GM23248 (cell line): ENCODE measurements at regions not wholly inside any gene's neighbourhood (a gene's known extent, or its start where the extent isn't known, plus 50 kb on each side); places are given as distances from the start of the nearest gene placed in this dataset.

Source experiments
- DNase-seq: peaks from one replicate; pipeline ENCODE4 v3.0.0-alpha.2; 2015
- H2AFZ ChIP-seq: fragments of 200-600 bp; sonication (generic); 2 replicates; pipeline ENCODE4 v1.6.1; 2016; ENCODE audit warnings: antibody characterized with exemption
- H3F3A ChIP-seq: fragments of 200-600 bp; sonication (generic); 2 replicates; pipeline ENCODE4 v1.6.1; 2016; ENCODE audit warnings: mild to moderate bottlenecking, antibody characterized with exemption, mixed run types; ENCODE audit not compliant: insufficient read depth
- H3K27ac ChIP-seq: fragments of 200-600 bp; sonication (generic); 2 replicates; pipeline ENCODE4 v1.5.1; 2016; ENCODE audit warnings: mild to moderate bottlenecking
- H3K27me3 ChIP-seq: fragments of 200-600 bp; sonication (generic); replicated peaks from 2 replicates; pipeline ENCODE4 v1.6.1; 2016; ENCODE audit warnings: mild to moderate bottlenecking; ENCODE audit not compliant: insufficient read depth
- H3K36me3 ChIP-seq: fragments of 200-600 bp; sonication (generic); 2 replicates; pipeline ENCODE4 v1.6.1; 2016; ENCODE audit warnings: low read depth, mild to moderate bottlenecking
- H3K4me1 ChIP-seq: fragments of 200-600 bp; sonication (generic); 2 replicates; pipeline ENCODE4 v1.6.1; 2016; ENCODE audit warnings: mild to moderate bottlenecking; ENCODE audit not compliant: insufficient read depth
- H3K4me2 ChIP-seq: fragments of 200-600 bp; sonication (generic); one replicate; pipeline ENCODE4 v1.6.1; 2016; ENCODE audit warnings: mild to moderate bottlenecking; ENCODE audit not compliant: unreplicated experiment
- H3K4me3 ChIP-seq: fragments of 200-600 bp; sonication (generic); 2 replicates; pipeline ENCODE4 v1.5.1; 2016; ENCODE audit warnings: mild to moderate bottlenecking
- H3K79me2 ChIP-seq: fragments of 200-600 bp; sonication (generic); 2 replicates; pipeline ENCODE4 v1.6.1; 2016; ENCODE audit warnings: mild to moderate bottlenecking; ENCODE audit not compliant: insufficient read depth
- H3K9ac ChIP-seq: fragments of 200-600 bp; sonication (generic); 2 replicates; pipeline ENCODE4 v1.6.1; 2016; ENCODE audit warnings: mild to moderate bottlenecking
- H3K9me2 ChIP-seq: fragments of 200-600 bp; sonication (generic); 2 replicates; pipeline ENCODE4 v1.6.1; 2016; ENCODE audit warnings: mixed run types, mild to moderate bottlenecking, moderate library complexity; ENCODE audit not compliant: insufficient read depth
- H3K9me3 ChIP-seq: fragments of 200-600 bp; sonication (generic); one replicate; pipeline ENCODE4 v1.6.1; 2017; ENCODE audit warnings: low read depth
- H4K20me1 ChIP-seq: fragments of 200-600 bp; sonication (generic); 2 replicates; pipeline ENCODE4 v1.6.0; 2016; ENCODE audit not compliant: insufficient read depth
- EZH2 ChIP-seq: fragments of 200-600 bp; sonication (generic); IDR thresholded peaks from 2 replicates; pipeline ENCODE4 v1.6.1; 2018; ENCODE audit warnings: antibody characterized with exemption, mild to moderate bottlenecking; ENCODE audit not compliant: insufficient read depth, poor library complexity, severe bottlenecking
- EZH2phosphoT487 ChIP-seq: fragments of 200-600 bp; sonication (generic); IDR thresholded peaks from 2 replicates; pipeline ENCODE4 v1.6.1; 2018; ENCODE audit warnings: antibody characterized with exemption, moderate library complexity, mild to moderate bottlenecking, low read depth; ENCODE audit not compliant: insufficient read depth
- WGBS, 2 experiments: methylation state at CpG; one replicate each; pipeline ENCODE4 v1.1.6; 2015 to 2017; ENCODE audit warnings: low lambda C conversion rate in 2 of 2, low coverage in 1 of 2; ENCODE audit errors: missing lambda C conversion rate in 2 of 2; 5-methylcytosine and 5-hydroxymethylcytosine counted together
- in situ Hi-C: fragments of 300-500 bp; cut with MboI; formaldehyde crosslinking; loops from 2 replicates; pipeline ENCODE4 v1.15.0; 2020

DNA sequence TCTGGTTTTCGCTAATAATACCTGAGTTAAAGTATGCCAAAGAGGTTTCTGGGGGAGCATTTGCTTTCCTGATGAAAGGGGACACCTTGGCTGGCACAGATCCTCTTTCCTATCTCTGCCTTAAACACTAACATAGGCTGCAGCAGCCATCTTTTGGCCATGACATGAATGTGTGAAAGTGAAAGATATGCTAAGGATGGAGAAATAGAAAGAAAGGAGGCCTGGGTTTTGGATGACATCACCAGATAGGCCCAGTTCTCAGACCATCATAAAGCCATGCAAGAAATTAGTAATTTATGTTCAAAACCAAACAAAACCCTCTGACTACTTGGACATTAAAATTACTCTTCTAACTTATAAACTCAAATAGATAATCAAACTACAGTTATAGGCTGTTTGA, 279.7 kb downstream of the COG6 start:
- no peaks in the 10 kb centered on the region for H3K9me3 ChIP-seq
- no peak for DNase-seq
- no peaks in the 10 kb centered on the region for H3K9me2 ChIP-seq
- no peak for TF ChIP-seq EZH2
- no peak for TF ChIP-seq EZH2phosphoT487
- 13 to 33% methylated on average over 1 of the region's 1 CpG for WGBS, 2 experiments
- no peaks in the 10 kb centered on the region for H3K79me2 ChIP-seq
- H3K4me3 ChIP-seq, result no peak overlapping the region
- H4K20me1 ChIP-seq, result no peaks in the 10 kb centered on the region
- in situ Hi-C loops, result no loop called here
- H3F3A ChIP-seq, result no peaks in the 10 kb centered on the region
- no peak overlapping the region for H3K9ac ChIP-seq
- no peaks in the 10 kb centered on the region for H3K36me3 ChIP-seq
- no peak overlapping the region for H3K4me2 ChIP-seq
- peaks cover 3% of the 10 kb centered on the region; the same call in 1 of the 2 replicates for H3K27me3 ChIP-seq
- H3K27ac ChIP-seq, result no peak overlapping the region
- no peak overlapping the region for H2AFZ ChIP-seq
- no peaks in the 10 kb centered on the region for H3K4me1 ChIP-seq

DNA sequence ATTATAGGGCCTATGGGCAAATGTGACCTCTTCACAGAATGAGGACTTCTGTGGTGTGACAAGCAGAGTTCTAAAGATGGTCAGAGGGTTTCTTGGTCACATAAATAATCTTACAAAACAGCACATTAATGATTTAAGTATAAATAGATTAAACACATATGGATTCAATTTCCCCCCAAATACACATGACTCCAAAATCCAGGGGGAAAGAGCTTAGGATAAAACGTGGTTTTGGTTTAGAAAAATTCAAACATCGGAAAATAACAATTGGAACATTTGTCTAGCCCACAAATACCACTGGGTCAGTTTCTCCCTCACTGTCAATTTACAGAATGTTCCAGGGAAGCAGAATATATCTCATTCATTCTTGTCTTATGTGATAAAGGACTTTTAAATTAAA, 283.1 kb downstream of the COG6 start:
- no peaks in the 10 kb centered on the region for H3K36me3 ChIP-seq
- no peak for DNase-seq
- H3K27me3 ChIP-seq, result peaks cover 15% of the 10 kb centered on the region
- no peak overlapping the region for H3K27ac ChIP-seq
- H2AFZ ChIP-seq, result no peak overlapping the region
- H3K4me2 ChIP-seq, result no peak overlapping the region
- TF ChIP-seq EZH2 (no peak), EZH2phosphoT487 (no peak)
- no peak overlapping the region for H3K4me3 ChIP-seq
- in situ Hi-C loops, result no loop called here
- no peaks in the 10 kb centered on the region for H3K9me2 ChIP-seq
- no peaks in the 10 kb centered on the region for H3K4me1 ChIP-seq
- WGBS, 2 experiments, result 43 to 47% methylated on average over 2 of the region's 2 CpGs
- no peaks in the 10 kb centered on the region for H4K20me1 ChIP-seq
- H3K79me2 ChIP-seq, result no peaks in the 10 kb centered on the region
- H3K9ac ChIP-seq, result no peak overlapping the region
- H3K9me3 ChIP-seq, result no peaks in the 10 kb centered on the region
- H3F3A ChIP-seq, result no peaks in the 10 kb centered on the region

DNA sequence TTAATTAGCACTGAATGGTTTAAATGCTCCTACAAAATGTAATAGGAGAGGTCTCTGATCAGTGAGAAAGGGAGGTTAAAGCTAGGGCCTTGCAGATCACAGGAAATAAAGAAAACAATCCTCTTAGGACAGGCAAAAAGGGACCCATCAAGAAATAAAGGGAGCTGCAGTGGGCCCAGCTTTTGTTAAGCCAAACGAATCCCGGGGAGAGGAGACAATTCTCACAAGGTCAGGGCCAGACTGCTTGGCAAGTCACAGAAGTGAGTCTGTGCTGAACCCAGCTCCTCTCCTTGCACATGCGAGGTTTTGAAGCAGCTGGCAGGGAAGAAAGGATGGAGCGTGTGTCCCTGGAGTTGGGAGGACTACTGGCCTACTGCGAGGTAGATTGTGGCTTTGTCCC, 285.8 kb downstream of the COG6 start:
- Histone ChIP-seq H3F3A (no peaks in the 10 kb centered on the region), H3K9me2 (no peaks in the 10 kb centered on the region), H3K4me1 (no peaks in the 10 kb centered on the region), H3K9ac (no peak overlapping the region), H3K27ac (no peak overlapping the region), H3K79me2 (no peaks in the 10 kb centered on the region), H3K9me3 (no peaks in the 10 kb centered on the region), H3K27me3 (peaks cover 15% of the 10 kb centered on the region), H2AFZ (no peak overlapping the region), H3K4me2 (no peak overlapping the region), H3K4me3 (no peak overlapping the region), H3K36me3 (no peaks in the 10 kb centered on the region), H4K20me1 (no peaks in the 10 kb centered on the region)
- in situ Hi-C loops, result loop anchor here (10.0 kb wide), 1 partner anchor 744 kb away; no protein-coding TSS in a partner anchor
- no peak for TF ChIP-seq EZH2phosphoT487
- WGBS, 2 experiments, result 72 to 83% methylated on average over 5 of the region's 5 CpGs
- DNase-seq, result no peak

DNA sequence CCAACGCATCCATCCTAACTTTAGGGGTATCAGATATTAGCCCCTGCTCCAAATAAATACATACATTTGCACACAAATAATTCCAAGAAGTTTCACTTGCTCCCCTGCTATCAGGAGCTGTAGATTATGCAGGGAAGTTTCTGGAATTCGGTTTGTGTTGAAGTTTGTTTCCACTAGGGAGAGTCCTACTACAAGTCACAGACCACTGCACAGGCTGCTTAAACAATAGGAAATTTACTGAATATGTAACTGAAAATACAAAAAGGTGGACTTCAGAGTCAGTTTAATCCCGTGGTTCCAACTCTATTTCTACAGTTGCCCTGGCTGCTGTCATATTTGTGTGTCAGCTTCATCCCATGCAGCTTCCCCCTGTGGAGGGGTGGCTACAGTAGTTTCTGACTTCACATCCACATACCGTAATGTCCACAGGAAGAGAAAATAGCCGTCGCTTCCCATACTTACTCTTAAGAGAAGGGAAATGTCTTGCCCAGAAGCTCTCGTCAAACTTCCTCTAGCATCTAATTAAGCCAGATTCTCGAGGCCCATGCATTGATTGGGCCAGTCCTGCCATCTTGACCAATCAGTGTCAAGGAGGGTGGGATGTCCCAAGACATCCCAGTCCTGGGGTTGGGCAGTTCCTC, 286.6 kb downstream of the COG6 start:
- Histone ChIP-seq H3K9me2 (no peaks in the 10 kb centered on the region), H3K9ac (no peak overlapping the region), H3K36me3 (no peaks in the 10 kb centered on the region), H3K27ac (no peak overlapping the region), H3F3A (no peaks in the 10 kb centered on the region), H4K20me1 (no peaks in the 10 kb centered on the region), H3K27me3 (peaks cover 15% of the 10 kb centered on the region), H3K4me2 (no peak overlapping the region), H2AFZ (no peak overlapping the region), H3K9me3 (no peaks in the 10 kb centered on the region), H3K4me1 (no peaks in the 10 kb centered on the region), H3K79me2 (no peaks in the 10 kb centered on the region), H3K4me3 (no peak overlapping the region)
- no peak for DNase-seq
- WGBS, 2 experiments, result 68% methylated on average over 8 of the region's 8 CpGs
- in situ Hi-C loops, result loop anchor here (10.0 kb wide), 1 partner anchor 743 kb away; no protein-coding TSS in a partner anchor
- TF ChIP-seq EZH2phosphoT487 (no peak), EZH2 (no peak)
